ENCODE measurements at regions not wholly inside any gene's neighbourhood (a gene's known extent, or its start where the extent isn't known, plus 50 kb on each side); places are given as distances from the start of the nearest gene placed in this dataset.

- no peak overlapping the region for H3K4me2 ChIP-seq (ENCODE audit: control insufficient read depth, insufficient read depth)
- WGBS (ENCODE audit: insufficient coverage, insufficient replicate concordance, low lambda C conversion rate, missing lambda C conversion rate) = 3% methylated on average over 4 of the region's 4 CpGs
- TF ChIP-seq PRDM15 (CRISPR knock-in tag; IDR thresholded peaks at IDR 0.05) (no peak), CUX1 (IDR thresholded peaks at IDR 0.05; ENCODE audit: insufficient replicate concordance, low read depth, low read length) (no peak), STAT3 (IDR thresholded peaks at IDR 0.05; ENCODE audit: low read depth, low read length) (no peak), ATF7 (IDR thresholded peaks at IDR 0.05; ENCODE audit: low read depth) (no peak), SIX5 (IDR thresholded peaks at IDR 0.05; ENCODE audit: low read depth, low read length, severe bottlenecking) (no peak), ZNF622 (IDR thresholded peaks at IDR 0.05) (no peak), RCOR1 (conservative IDR thresholded peaks at IDR 0.05; ENCODE audit: low read depth, low read length) (no peak), NFXL1 (IDR thresholded peaks at IDR 0.05; ENCODE audit: borderline replicate concordance) (no peak), POLR2A (IDR thresholded peaks at IDR 0.05; ENCODE audit: low read depth, low read length) (no peak), MYC (IDR thresholded peaks at IDR 0.05; ENCODE audit: insufficient read depth, insufficient read length, insufficient replicate concordance, low read length, severe bottlenecking) (no peak), ZBTB11 (CRISPR knock-in tag; IDR thresholded peaks at IDR 0.05) (no peak), SMC3 (IDR thresholded peaks at IDR 0.05; ENCODE audit: borderline replicate concordance, low read length) (no peak), JUNB (IDR thresholded peaks at IDR 0.05) (no peak), HDGF (IDR thresholded peaks at IDR 0.05) (no peak)
Observed at GRCh38 chr3:146664403-146664802, 59.3 kb upstream of the PLSCR5 start.

More at GRCh38 chr3:146664403-146664802, 59.3 kb upstream of the PLSCR5 start:
- H2AFZ ChIP-seq (ENCODE audit: control insufficient read depth, low read depth, low read length) = no peak overlapping the region
- intact Hi-C loops (cut with micrococcal nuclease; ENCODE audit: unreplicated experiment) = no loop called here
- in situ Hi-C loops (cut with MboI) = no loop called here
- no peaks in the 10 kb centered on the region for H3K36me3 ChIP-seq (ENCODE audit: control insufficient read depth in 2 of 2, insufficient read depth in 2 of 2, low read length in 1 of 2)
- H3K4me3 ChIP-seq = no peak overlapping the region
- no TSS peak for BruUV-seq (replicated peaks)
- H3K27ac ChIP-seq (ENCODE audit: control insufficient read depth, insufficient read depth) = no peak overlapping the region
- FAIRE-seq (no peak), ATAC-seq (no peak), DNase-seq (ENCODE audit: low read depth, low spot score) (no peak)
- H3K9me3 ChIP-seq (replicated peaks; ENCODE audit: control insufficient read depth, insufficient read depth, low read length) = no peaks in the 10 kb centered on the region
- H3K27me3 ChIP-seq (replicated peaks in 1 of 2; ENCODE audit: control insufficient read depth in 2 of 2, insufficient read depth in 2 of 2, low read length in 1 of 2) = no peaks in the 10 kb centered on the region
- SMC1A ChIA-PET (ENCODE audit: uncharacterized antibody, unreplicated experiment) = no interaction called here
- no peaks in the 10 kb centered on the region for H3K79me2 ChIP-seq (ENCODE audit: control insufficient read depth, insufficient read depth, low read length)
- CTCF ChIA-PET = interaction anchor here (1.5 kb wide), 1 partner anchor 15 kb away, joined by 3 read pairs; no protein-coding TSS in a partner anchor
- H3K9ac ChIP-seq (ENCODE audit: control insufficient read depth, insufficient read depth, low read length) = no peak overlapping the region
- H4K20me1 ChIP-seq (ENCODE audit: control insufficient read depth, insufficient read depth) = no peaks in the 10 kb centered on the region
- POLR2A ChIA-PET = no interaction called here
- no peaks in the 10 kb centered on the region for H3K4me1 ChIP-seq (ENCODE audit: control insufficient read depth, insufficient read depth, low read length)
- RAD21 ChIA-PET (ENCODE audit: unreplicated experiment) = no interaction called here
